CD4-positive, alpha-beta T cell (primary cell): ENCODE measurements at regions not wholly inside any gene's neighbourhood (a gene's known extent, or its start where the extent isn't known, plus 50 kb on each side); places are given as distances from the start of the nearest gene placed in this dataset.

ENCODE experiments used
- ATAC-seq: fragments of 200-7000 bp; cut with Tn5 transposase; one replicate; pipeline ENCODE4 v1.10.0; 2022; ENCODE audit warnings: mild to moderate bottlenecking; ENCODE audit not compliant: poor library complexity
- CTCF ChIA-PET: fragments of 350-600 bp; sonication (Branson Sonifier 250); formaldehyde crosslinking; loops from one replicate; lab custom pipeline; 2021; ENCODE audit warnings: antibody characterized with exemption, inconsistent platforms; lab: Charles Lee
- POLR2A ChIA-PET: fragments of 350-600 bp; sonication (Branson Sonifier 250); formaldehyde crosslinking; loops from one replicate; lab custom pipeline; 2021; ENCODE audit warnings: antibody characterized with exemption, inconsistent platforms; lab: Charles Lee
- DNase-seq, 14 experiments: peaks; one replicate each; pipeline ENCODE4 v3.0.0-alpha.2; 2013 to 2020; ENCODE audit warnings: mixed read lengths in 2 of 14
- H3K27ac ChIP-seq, 2 donors: one replicate each; pipeline versions ENCODE4 v1.5.1 to v1.7.0; 2013; ENCODE audit warnings: low read length in 2 of 2, low read depth in 1 of 2, mild to moderate bottlenecking in 1 of 2
- H3K27me3 ChIP-seq, 2 experiments: 1 replicate in 1 of 2; 2 replicates in 1 of 2; pipeline versions ENCODE4 v1.6.1 to v1.7.0; 2013; ENCODE audit warnings: low read length in 2 of 2, control low read depth in 1 of 2, mild to moderate bottlenecking in 1 of 2, moderate library complexity in 1 of 2; ENCODE audit not compliant: insufficient read depth in 2 of 2, control insufficient read depth in 1 of 2
- H3K36me3 ChIP-seq: one replicate; pipeline ENCODE4 v1.6.1; 2013; ENCODE audit warnings: low read length, control low read depth; ENCODE audit not compliant: insufficient read depth
- H3K4me1 ChIP-seq: one replicate; pipeline ENCODE4 v1.6.1; 2013; ENCODE audit warnings: low read length, control low read depth; ENCODE audit not compliant: insufficient read depth
- H3K4me3 ChIP-seq: one replicate; pipeline ENCODE4 v1.5.1; 2013; ENCODE audit warnings: mild to moderate bottlenecking, low read length, moderate library complexity
- H3K9me3 ChIP-seq, 2 experiments: 1 replicate in 1 of 2; 2 replicates in 1 of 2; pipeline versions ENCODE4 v1.6.1 to v1.7.0; 2013; ENCODE audit warnings: low read length in 2 of 2, mild to moderate bottlenecking in 2 of 2, control low read depth in 1 of 2, moderate library complexity in 1 of 2; ENCODE audit not compliant: control insufficient read depth in 1 of 2, insufficient read depth in 1 of 2
- H3K27ac Mint-ChIP-seq: one replicate; pipeline ENCODE4 v1.8.0; 2020; ENCODE audit warnings: mixed read lengths
- H3K27me3 Mint-ChIP-seq: one replicate; pipeline ENCODE4 v1.8.0; 2021; ENCODE audit warnings: mixed read lengths
- H3K36me3 Mint-ChIP-seq: one replicate; pipeline ENCODE4 v1.8.0; 2021; ENCODE audit warnings: low read depth, mixed read lengths
- H3K4me1 Mint-ChIP-seq: one replicate; pipeline ENCODE4 v1.8.0; 2021; ENCODE audit warnings: low read depth, mixed read lengths
- H3K4me3 Mint-ChIP-seq: one replicate; pipeline ENCODE4 v1.8.0; 2020; ENCODE audit warnings: mild to moderate bottlenecking, mixed read lengths
- H3K9me3 Mint-ChIP-seq: one replicate; pipeline ENCODE4 v1.8.0; 2020; ENCODE audit warnings: mixed read lengths
- CTCF ChIP-seq: fragments of 200-600 bp; IDR thresholded peaks from one replicate; pipeline ENCODE4 v1.8.0; 2022; ENCODE audit warnings: antibody characterized with exemption, mild to moderate bottlenecking
- intact Hi-C, 2 experiments: fragments of 100-400 bp; cut with DNase I in 1 of 2; cut with micrococcal nuclease in 1 of 2; formaldehyde crosslinking; loops; one replicate each; pipeline versions ENCODE4 v1.15.1 to v1.9.0; 2023 to 2025; cut with DNase I, micrococcal nuclease

- H3K27me3 ChIP-seq, result no peaks in the 10 kb centered on the region
- H3K27ac ChIP-seq, result no peak overlapping the region
- intact Hi-C loops, result no loop called here
- CTCF ChIA-PET, result no interaction called here
- no peak overlapping the region for H3K27ac Mint-ChIP-seq
- no peaks in the 10 kb centered on the region for H3K4me1 ChIP-seq
- H3K9me3 Mint-ChIP-seq, result no peaks in the 10 kb centered on the region
- H3K4me3 ChIP-seq, result no peak overlapping the region
- ATAC-seq (no peak), DNase-seq (no peak)
- POLR2A ChIA-PET, result no interaction called here
- no peaks in the 10 kb centered on the region for H3K27me3 Mint-ChIP-seq
- H3K36me3 ChIP-seq, result no peaks in the 10 kb centered on the region
- H3K9me3 ChIP-seq, result no peaks in the 10 kb centered on the region
- H3K4me1 Mint-ChIP-seq, result no peaks in the 10 kb centered on the region
- no peak overlapping the region for H3K4me3 Mint-ChIP-seq
- TF ChIP-seq CTCF, result no peak
- H3K36me3 Mint-ChIP-seq, result no peaks in the 10 kb centered on the region
These were observed 53.5 kb upstream of the PROK2 start for GRCh38 chr3:71838406-71838805.
